Iris pigment epithelial cell (primary cell): ENCODE measurements at regions not wholly inside any gene's neighbourhood (a gene's known extent, or its start where the extent isn't known, plus 50 kb on each side); places are given as distances from the start of the nearest gene placed in this dataset.
A peak's percentile ranks its signal among the peaks of the same experiment; 100 is the strongest.
"Not testable (repeated sequence)": the region's sequence is repeated elsewhere in the genome, so short reads cannot be mapped to it uniquely, and the experiment has no call there.

Source experiments
- DNase-seq: peaks from one replicate; pipeline ENCODE4 v3.0.0-alpha.2; 2011; ENCODE audit warnings: low read depth

- no peak for DNase-seq
These were observed 188.4 kb downstream of the SATB1 start for GRCh38 chr3:18236726-18237125.

- no peak for DNase-seq
These were observed 190.3 kb downstream of the SATB1 start for GRCh38 chr3:18234717-18235335.

GRCh38 chr3:18233987-18234716 is 191.0 kb downstream of the SATB1 start:
- no peak for DNase-seq

GRCh38 chr3:18232317-18232716 is 192.8 kb downstream of the SATB1 start:
- no peak for DNase-seq

- no peak for DNase-seq
These were observed 197.1 kb downstream of the SATB1 start for GRCh38 chr3:18228060-18228459.

- no peak for DNase-seq
These were observed 199.4 kb downstream of the SATB1 start for GRCh38 chr3:18225709-18226108.

- DNase-seq, result no peak
These were observed 200.7 kb downstream of the SATB1 start for GRCh38 chr3:18224426-18224825.

- DNase-seq, result no peak
These were observed 201.2 kb downstream of the SATB1 start for GRCh38 chr3:18223974-18224373.

GRCh38 chr3:18223571-18223970 is 201.6 kb downstream of the SATB1 start:
- DNase-seq, result no peak

- DNase-seq, result no peak
These were observed 202.5 kb downstream of the SATB1 start for GRCh38 chr3:18222686-18223085.

- no peak for DNase-seq
These were observed 207.5 kb downstream of the SATB1 start for GRCh38 chr3:18217507-18218174.

- DNase-seq, result no peak
These were observed 208.1 kb downstream of the SATB1 start for GRCh38 chr3:18216996-18217395.

- no peak for DNase-seq
These were observed 209.5 kb downstream of the SATB1 start for GRCh38 chr3:18215639-18216038.

- DNase-seq, result no peak
These were observed 214.0 kb downstream of the SATB1 start for GRCh38 chr3:18211116-18211515.

GRCh38 chr3:18208856-18209255 is 216.3 kb downstream of the SATB1 start:
- DNase-seq, result no peak

GRCh38 chr3:18208091-18208490 is 217.0 kb downstream of the SATB1 start:
- DNase-seq, result no peak

- no peak for DNase-seq
These were observed 217.9 kb downstream of the SATB1 start for GRCh38 chr3:18207226-18207625.

- DNase-seq, result not testable (repeated sequence)
These were observed 219.4 kb downstream of the SATB1 start for GRCh38 chr3:18205701-18206100.

GRCh38 chr3:18201315-18201714 is 223.8 kb downstream of the SATB1 start:
- no peak for DNase-seq

- DNase-seq, result no peak
These were observed 225.4 kb downstream of the SATB1 start for GRCh38 chr3:18199757-18200156.

GRCh38 chr3:18195836-18196235 is 229.3 kb downstream of the SATB1 start:
- DNase-seq, result no peak

- peak; percentile 4 for DNase-seq
These were observed 230.7 kb downstream of the SATB1 start for GRCh38 chr3:18194431-18194830.

GRCh38 chr3:18190646-18191045 is 234.5 kb downstream of the SATB1 start:
- DNase-seq, result no peak
